ENCODE measurements at regions not wholly inside any gene's neighbourhood (a gene's known extent, or its start where the extent isn't known, plus 50 kb on each side); places are given as distances from the start of the nearest gene placed in this dataset.
A peak's percentile ranks its signal among the peaks of the same experiment; 100 is the strongest.

GRCh38 chrX:23557070-23557469 lies 110.2 kb upstream of the PRDX4 start:
- Histone ChIP-seq H3K4me1 (ENCODE audit: insufficient read depth, low read length) (no peaks in the 10 kb centered on the region), H4K20me1 (ENCODE audit: insufficient read depth, low read length) (no peaks in the 10 kb centered on the region), H3K4me2 (ENCODE audit: low read length) (no peak overlapping the region), H3K4me3 (ENCODE audit: insufficient read depth, low read depth, low read length) (no peak overlapping the region), H3K9ac (ENCODE audit: low read length) (no peak overlapping the region), H3K27ac (ENCODE audit: low read depth, low read length) (no peak overlapping the region), H3K27me3 (ENCODE audit: insufficient read depth, low read length) (no peaks in the 10 kb centered on the region), H3K36me3 (ENCODE audit: insufficient read depth, low read length) (no peaks in the 10 kb centered on the region), H2AFZ (ENCODE audit: low read depth, low read length) (no peak overlapping the region), H3K9me3 (ENCODE audit: insufficient read depth, low read depth, low read length) (no peaks in the 10 kb centered on the region), H3K79me2 (ENCODE audit: insufficient read depth, low read length) (no peaks in the 10 kb centered on the region)
- TF ChIP-seq CTCF (IDR thresholded peaks at IDR 0.05; ENCODE audit: insufficient read depth, low read depth, low read length) (no peak), EZH2 (IDR thresholded peaks at IDR 0.05; ENCODE audit: insufficient read depth, low read length) (no peak)
- Mint-ChIP-seq H3K9me3 (ENCODE audit: unreplicated experiment) (no peaks in the 10 kb centered on the region), H3K4me1 (ENCODE audit: low read depth, unreplicated experiment) (no peaks in the 10 kb centered on the region), H3K36me3 (ENCODE audit: low read depth, unreplicated experiment) (no peaks in the 10 kb centered on the region), H3K27ac (ENCODE audit: unreplicated experiment) (no peak overlapping the region), H3K4me3 (ENCODE audit: unreplicated experiment) (no peak overlapping the region), H3K27me3 (ENCODE audit: low read depth, unreplicated experiment) (no peaks in the 10 kb centered on the region)
- DNase-seq (ENCODE audit: low read depth): peak; percentile 25
- peak; percentile 45 for FAIRE-seq

- Mint-ChIP-seq H3K36me3 (ENCODE audit: low read depth, unreplicated experiment) (no peaks in the 10 kb centered on the region), H3K9me3 (ENCODE audit: unreplicated experiment) (no peaks in the 10 kb centered on the region), H3K4me1 (ENCODE audit: low read depth, unreplicated experiment) (no peaks in the 10 kb centered on the region), H3K27me3 (ENCODE audit: low read depth, unreplicated experiment) (no peaks in the 10 kb centered on the region), H3K27ac (ENCODE audit: unreplicated experiment) (no peak overlapping the region), H3K4me3 (ENCODE audit: unreplicated experiment) (no peak overlapping the region)
- Histone ChIP-seq H3K4me3 (ENCODE audit: insufficient read depth, low read depth, low read length) (no peak overlapping the region), H3K9ac (ENCODE audit: low read length) (no peak overlapping the region), H3K9me3 (ENCODE audit: insufficient read depth, low read depth, low read length) (no peaks in the 10 kb centered on the region), H3K4me2 (ENCODE audit: low read length) (no peak overlapping the region), H3K27me3 (ENCODE audit: insufficient read depth, low read length) (no peaks in the 10 kb centered on the region), H4K20me1 (ENCODE audit: insufficient read depth, low read length) (no peaks in the 10 kb centered on the region), H3K27ac (ENCODE audit: low read depth, low read length) (no peak overlapping the region), H3K79me2 (ENCODE audit: insufficient read depth, low read length) (no peaks in the 10 kb centered on the region), H3K4me1 (ENCODE audit: insufficient read depth, low read length) (no peaks in the 10 kb centered on the region), H2AFZ (ENCODE audit: low read depth, low read length) (no peak overlapping the region), H3K36me3 (ENCODE audit: insufficient read depth, low read length) (no peaks in the 10 kb centered on the region)
- no peak for TF ChIP-seq EZH2 (IDR thresholded peaks at IDR 0.05; ENCODE audit: insufficient read depth, low read length)
- no peak for TF ChIP-seq CTCF (IDR thresholded peaks at IDR 0.05; ENCODE audit: insufficient read depth, low read depth, low read length)
- no peak for DNase-seq (ENCODE audit: low read depth)
- FAIRE-seq: peak; percentile 49
These were observed 107.3 kb upstream of the PRDX4 start for GRCh38 chrX:23559975-23560374.

GRCh38 chrX:23570674-23571343 lies 96.5 kb upstream of the PRDX4 start:
- no peak overlapping the region for H3K27ac ChIP-seq (ENCODE audit: low read depth, low read length)
- H3K4me1 Mint-ChIP-seq (ENCODE audit: low read depth, unreplicated experiment): peaks cover 2% of the 10 kb centered on the region
- no peaks in the 10 kb centered on the region for H3K9me3 ChIP-seq (ENCODE audit: insufficient read depth, low read depth, low read length)
- no peaks in the 10 kb centered on the region for H3K36me3 Mint-ChIP-seq (ENCODE audit: low read depth, unreplicated experiment)
- no peaks in the 10 kb centered on the region for H3K36me3 ChIP-seq (ENCODE audit: insufficient read depth, low read length)
- H3K9me3 Mint-ChIP-seq (ENCODE audit: unreplicated experiment): peaks cover 4% of the 10 kb centered on the region
- H4K20me1 ChIP-seq (ENCODE audit: insufficient read depth, low read length): no peaks in the 10 kb centered on the region
- no peaks in the 10 kb centered on the region for H3K27me3 Mint-ChIP-seq (ENCODE audit: low read depth, unreplicated experiment)
- H3K27me3 ChIP-seq (ENCODE audit: insufficient read depth, low read length): no peaks in the 10 kb centered on the region
- H3K4me1 ChIP-seq (ENCODE audit: insufficient read depth, low read length): no peaks in the 10 kb centered on the region
- no peak overlapping the region for H3K4me2 ChIP-seq (ENCODE audit: low read length)
- DNase-seq (ENCODE audit: low read depth): peak; percentile 11
- no peak for TF ChIP-seq CTCF (IDR thresholded peaks at IDR 0.05; ENCODE audit: insufficient read depth, low read depth, low read length)
- TF ChIP-seq EZH2 (IDR thresholded peaks at IDR 0.05; ENCODE audit: insufficient read depth, low read length): no peak
- H3K27ac Mint-ChIP-seq (ENCODE audit: unreplicated experiment): no peak overlapping the region
- H2AFZ ChIP-seq (ENCODE audit: low read depth, low read length): no peak overlapping the region
- no peaks in the 10 kb centered on the region for H3K79me2 ChIP-seq (ENCODE audit: insufficient read depth, low read length)
- no peak overlapping the region for H3K4me3 Mint-ChIP-seq (ENCODE audit: unreplicated experiment)
- FAIRE-seq: no peak
- no peak overlapping the region for H3K4me3 ChIP-seq (ENCODE audit: insufficient read depth, low read depth, low read length)
- no peak overlapping the region for H3K9ac ChIP-seq (ENCODE audit: low read length)

Data from astrocyte (in vitro differentiated cells and primary cell).